ENCODE measurements at regions not wholly inside any gene's neighbourhood (a gene's known extent, or its start where the extent isn't known, plus 50 kb on each side); places are given as distances from the start of the nearest gene placed in this dataset.

DNA sequence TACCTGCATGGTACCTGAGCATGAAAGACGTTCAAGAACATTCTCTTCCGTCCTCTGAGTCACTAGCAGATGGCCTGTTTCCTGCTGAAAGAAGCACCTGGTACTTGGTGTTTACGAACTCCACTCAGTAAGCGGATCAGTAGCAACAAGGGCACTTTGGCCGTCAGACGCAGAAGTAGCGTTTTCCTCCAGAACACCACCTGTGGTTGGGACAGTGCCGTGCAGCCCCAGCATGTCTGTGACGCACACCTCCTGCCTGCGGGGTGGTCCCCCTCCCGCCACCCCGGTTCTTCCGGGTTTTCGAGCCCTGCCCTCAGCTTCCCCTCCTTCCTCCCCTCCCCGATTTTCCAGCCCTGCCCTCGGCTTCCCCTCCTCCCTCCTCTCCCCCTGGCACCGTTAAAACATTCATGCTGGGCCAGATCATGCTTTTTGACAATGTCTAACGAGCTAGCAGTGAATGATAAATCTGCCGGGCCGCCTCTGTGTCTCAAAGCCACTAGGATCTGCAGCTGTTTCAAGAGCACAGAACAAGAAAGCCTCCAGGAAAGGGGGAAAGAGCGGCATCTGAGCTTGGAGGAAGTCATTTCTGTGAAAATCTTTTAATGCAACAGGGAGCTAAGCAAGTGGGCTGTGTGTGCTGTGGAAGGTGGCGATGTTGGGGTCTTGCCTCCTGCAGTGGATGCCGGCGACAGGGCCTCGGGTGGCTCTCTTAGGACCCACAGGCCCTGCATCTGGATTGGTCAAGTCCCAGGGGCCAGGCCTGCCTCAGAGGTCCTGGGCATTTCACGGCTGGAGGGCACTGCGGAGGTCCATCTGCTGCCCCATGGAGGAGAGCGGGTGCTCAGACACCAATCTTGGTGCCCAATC, 207.9 kb downstream of the ERMARD start:
- DNase-seq: peak; percentile 88 to 90

DNA sequence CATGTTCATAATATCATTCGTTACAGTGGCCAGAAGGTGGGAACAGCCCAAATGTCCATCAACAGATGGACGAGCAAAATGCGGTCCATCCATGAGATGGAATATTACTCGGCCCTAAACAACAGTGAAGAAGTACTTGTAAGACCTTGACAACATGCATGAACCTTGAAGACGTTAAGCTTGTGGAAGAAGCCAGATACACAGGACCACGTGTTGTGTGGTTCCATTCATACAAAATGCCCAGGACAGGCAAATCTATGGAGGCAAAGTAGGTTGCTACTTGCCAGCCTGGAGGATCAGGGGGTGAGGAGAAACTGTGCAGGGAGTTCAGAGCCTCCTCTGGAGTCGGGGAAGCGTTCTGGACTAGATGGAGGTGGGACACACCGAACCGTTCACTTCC, 207.1 kb downstream of the ERMARD start:
- no peak for DNase-seq

GRCh38 chr6:169957351-169957963, 206.0 kb downstream of the ERMARD start:
- DNase-seq: no peak

DNA sequence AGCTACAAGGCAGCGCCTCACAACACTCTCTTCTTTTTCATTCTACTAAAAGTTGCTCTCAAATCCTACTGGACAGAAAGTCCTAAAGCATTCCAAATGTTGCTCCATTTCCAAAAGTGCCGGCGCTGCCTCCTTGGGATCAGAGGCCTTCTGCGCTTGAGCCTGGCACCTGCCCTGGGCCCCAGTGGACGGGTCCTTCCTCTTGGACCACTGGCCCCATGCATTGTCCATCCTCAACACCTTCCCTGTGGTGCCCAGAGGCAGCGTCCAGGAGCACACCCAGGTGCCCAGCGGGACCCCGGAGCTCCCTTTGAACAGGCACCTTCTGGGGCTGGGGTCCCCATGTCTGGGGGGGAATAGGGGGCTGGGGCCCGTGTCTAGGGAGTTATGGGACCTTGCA, 205.2 kb downstream of the ERMARD start:
- no peak for DNase-seq

- no peak for DNase-seq
Observed at GRCh38 chr6:169955731-169956437, 204.5 kb downstream of the ERMARD start.

DNA sequence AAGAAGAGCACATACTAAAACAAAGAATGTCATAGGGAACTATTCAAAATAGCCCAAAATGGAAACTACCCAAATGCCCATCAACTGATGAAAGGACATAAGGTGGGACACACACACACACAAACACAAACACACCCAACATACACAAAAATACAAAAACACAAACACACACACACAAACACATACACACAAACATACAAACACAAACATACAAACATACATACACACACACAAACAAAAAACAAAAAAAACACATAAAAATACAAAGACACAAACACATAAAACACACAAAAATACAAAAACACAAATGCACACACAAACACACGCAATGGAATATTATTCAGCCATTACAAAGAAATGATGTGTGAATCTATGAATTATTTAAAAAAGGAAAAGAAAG, 203.6 kb downstream of the ERMARD start:
- no peak for DNase-seq

DNA sequence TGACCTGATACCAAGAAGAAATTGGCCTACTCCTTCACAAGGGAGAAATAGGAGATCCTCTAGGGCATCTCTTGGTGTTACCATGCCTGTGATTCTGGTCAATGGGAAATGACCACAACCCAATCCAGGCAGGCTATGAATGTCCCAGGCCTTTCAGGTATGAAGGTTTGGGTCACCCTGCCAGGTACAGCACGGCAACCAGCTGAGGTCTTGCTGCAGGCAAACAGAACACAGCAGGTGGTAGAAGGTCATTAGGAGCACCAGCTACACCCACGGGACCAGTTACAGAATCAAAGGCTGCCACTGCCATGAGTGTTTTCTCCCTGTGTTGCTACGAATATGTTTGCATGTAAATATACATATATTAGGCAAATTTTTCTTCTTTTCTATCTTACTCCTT, 202.3 kb downstream of the ERMARD start:
- no peak for DNase-seq

- DNase-seq: peak in 1 of 2 experiments; percentile 26
Observed at GRCh38 chr6:169950558-169950957, 199.1 kb downstream of the ERMARD start.

DNA sequence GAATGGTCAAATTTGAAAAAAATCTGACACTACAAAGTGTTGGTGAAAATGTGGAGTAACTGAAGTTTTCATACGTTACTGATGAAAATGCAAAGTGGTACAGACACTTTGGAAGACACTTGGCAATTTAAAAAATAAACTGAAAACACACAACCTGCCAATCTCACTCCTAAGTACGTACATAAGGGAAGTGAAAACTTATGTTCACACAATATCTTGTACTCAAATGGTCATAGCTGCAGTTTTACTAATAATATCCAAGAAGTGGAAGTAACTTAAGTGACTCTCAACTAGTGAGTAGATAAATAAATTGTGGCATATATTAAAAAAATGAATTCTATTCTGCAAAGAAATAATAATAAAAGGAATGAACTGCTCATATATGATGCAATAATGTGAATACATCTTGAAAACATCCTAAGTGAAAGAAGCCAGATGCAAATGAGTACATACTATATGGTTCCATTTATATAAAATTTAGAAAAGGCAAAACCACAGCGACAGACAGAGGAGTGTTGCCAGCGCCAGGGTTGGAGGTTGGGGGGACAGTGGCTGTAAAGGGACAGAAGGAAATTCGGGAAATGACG, 198.2 kb downstream of the ERMARD start:
- no peak for DNase-seq

GRCh38 chr6:169946971-169947370, 195.5 kb downstream of the ERMARD start:
- DNase-seq: no peak

DNA sequence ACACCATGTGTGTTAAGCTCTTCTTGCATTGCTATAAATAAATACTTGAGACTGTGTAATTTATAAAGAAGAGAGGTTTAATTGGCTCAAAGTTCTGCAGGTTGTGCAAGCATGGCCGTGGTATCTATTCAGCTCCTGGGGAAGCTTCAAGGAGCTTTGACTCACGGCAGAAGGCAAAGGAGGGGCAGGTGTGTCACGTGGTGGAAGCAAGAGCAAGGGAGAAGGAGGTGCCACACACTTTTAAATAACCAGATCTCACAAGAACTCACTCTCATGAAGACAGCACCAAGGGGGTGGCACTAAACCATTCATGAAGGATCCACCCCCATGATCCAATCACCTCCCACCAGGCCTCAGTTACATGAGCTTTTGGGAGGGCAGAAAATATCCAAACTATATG, 193.7 kb downstream of the ERMARD start:
- DNase-seq: no peak

DNA sequence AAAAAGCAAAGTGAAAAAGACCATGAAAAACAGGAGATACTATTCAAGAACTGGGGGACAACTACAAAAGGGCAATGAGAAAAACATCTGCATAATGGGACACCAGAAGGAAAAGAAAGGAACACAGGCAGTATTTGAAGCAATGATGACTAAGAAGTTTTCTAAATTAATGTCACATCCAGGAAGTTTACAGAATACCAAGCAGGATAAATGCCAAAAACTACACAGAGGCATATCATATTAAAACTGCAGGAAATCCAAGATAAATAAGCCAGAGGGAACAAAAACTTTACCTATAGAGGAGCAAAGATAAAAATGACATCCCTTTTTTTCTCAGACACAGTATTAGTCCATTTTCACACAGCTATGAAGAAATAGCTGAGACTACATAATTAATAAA, 193.0 kb downstream of the ERMARD start:
- no peak for DNase-seq

DNA sequence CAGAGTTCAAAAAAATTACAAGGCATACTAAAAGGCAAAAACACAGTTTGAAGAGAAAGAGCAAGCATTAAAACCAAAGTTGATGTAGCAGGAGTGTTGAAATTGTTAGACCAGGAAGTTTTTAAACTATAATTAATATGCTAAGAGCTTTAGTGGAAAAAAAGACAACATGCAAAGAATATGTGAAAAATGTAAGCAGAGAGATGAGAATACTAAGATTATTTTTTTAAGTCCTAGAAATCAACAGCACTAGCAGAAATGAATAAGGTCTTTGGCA, 192.6 kb downstream of the ERMARD start:
- DNase-seq: no peak

DNA sequence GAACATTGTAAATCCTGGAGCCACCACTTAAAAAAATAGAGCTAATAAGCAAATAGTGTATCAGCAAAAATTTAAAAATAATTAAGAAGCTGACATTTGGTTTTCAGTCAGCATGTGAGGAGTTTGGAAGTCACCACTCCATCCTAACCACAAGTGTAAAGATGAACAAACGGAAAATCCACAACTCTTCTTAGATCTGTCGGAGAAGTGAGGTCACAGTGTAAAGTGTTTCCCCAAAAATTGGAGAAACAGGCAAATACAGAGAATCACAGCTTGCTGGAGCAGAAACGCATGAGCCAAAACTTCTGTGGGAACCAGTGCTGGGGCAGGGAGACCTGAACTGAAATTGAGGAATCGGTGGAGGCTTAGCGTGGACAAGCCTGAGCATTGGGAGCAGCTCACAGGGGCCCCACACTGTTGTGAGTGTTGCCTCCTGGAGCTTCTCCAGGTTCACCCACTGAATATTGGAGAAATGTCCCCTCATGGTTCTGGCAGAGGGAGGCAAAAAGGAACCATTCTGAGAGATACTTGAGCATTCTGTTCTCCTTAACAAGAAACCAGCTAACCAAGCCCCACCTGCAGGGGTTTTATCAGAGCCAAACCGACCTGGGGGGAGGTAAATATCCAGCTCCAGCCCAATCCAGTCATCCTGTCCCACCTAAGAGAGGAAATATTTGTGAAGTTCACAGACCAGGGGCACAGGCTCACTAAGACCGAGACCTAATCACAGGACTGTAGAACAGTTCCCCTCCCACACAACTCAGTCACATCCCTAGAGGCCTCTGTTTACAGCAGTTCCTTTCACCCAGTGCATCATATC, 192.0 kb downstream of the ERMARD start:
- DNase-seq: no peak

- no peak for DNase-seq
Observed at GRCh38 chr6:169942173-169942572, 190.8 kb downstream of the ERMARD start.

GRCh38 chr6:169940481-169941271, 189.3 kb downstream of the ERMARD start:
- peak; percentile 16 to 62 for DNase-seq

DNA sequence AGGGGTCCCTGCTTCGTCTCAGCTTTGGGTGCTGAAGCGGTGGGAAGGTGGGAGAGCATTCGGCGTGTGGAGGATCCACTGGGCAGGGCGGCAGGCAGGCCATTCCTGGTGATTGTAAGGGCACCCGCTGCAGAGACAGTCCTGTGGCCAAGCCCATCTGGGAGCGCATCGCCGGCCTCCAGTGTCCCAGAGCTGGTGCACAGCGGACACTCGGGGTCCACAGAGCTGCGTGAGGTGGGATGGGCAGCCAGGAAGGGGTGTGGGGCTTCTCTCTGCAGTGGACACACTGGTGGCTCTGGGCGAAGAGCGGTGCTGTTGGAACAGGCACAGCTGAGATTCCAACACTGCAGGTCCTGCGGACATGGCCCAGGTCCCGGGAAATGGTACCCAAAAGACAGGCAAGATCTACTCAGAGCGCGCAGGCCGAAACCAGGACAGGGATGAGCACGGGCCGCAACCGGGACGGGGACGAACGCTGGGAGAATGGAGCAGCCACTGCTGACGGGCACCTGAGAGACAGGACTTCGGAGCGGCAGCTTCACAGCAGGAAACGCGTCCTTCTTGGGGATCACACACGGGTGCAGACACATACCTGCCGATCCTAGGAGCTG, 188.2 kb downstream of the ERMARD start:
- no peak for DNase-seq

DNA sequence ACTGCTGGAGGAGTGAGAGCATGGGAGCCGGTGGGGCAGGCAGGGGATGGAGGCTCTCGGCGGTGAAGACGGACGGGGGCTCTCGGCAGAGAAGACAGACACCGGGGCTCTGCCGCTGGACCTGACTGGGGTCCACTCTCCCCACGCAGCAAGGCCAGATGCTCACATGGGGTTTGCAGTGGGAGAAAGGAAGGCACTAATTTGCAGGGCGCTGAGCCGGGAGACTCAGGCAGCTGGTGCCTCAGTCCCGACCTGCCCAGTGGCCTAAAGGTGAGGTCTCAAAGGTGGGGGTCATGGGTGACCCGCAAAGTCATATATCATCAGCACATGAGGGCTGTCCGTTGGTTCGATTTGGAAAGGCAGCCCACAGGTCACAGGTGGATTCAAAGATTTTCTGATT, 187.3 kb downstream of the ERMARD start:
- no peak for DNase-seq

DNA sequence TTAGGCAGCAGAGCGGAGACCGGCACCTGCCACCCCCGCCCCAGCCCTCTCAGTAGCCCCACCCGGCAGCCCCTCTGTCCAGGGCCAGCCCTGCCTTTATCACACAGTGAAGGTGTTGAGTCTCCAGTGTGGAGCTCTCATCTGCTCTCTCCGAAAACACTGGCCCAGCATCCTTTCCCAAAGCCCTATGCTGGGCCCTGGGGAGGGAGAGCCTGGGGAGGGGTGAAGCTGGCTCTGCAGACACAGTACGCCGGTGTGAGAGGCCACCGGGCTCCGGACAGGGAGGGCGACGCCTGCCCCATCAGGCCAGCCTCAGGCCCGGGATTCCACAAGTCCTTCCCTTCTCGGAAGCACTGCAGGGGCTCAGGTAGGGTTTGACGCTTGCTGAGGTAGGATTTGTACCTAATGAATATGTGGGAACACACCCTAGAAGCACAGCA, 186.9 kb downstream of the ERMARD start:
- DNase-seq: no peak

- DNase-seq: no peak
Observed at GRCh38 chr6:169937389-169938261, 186.2 kb downstream of the ERMARD start.

All from SHP77 (cell line).